NCI-H128 (cell line): ENCODE measurements at regions not wholly inside any gene's neighbourhood (a gene's known extent, or its start where the extent isn't known, plus 50 kb on each side); places are given as distances from the start of the nearest gene placed in this dataset.
"Not testable (repeated sequence)": the region's sequence is repeated elsewhere in the genome, so short reads cannot be mapped to it uniquely, and the experiment has no call there.

Source experiments
- DNase-seq: peaks from one replicate; lab custom pipeline; 2025; ENCODE audit not compliant: unreplicated experiment; lab: John Stamatoyannopoulos, UW

DNA sequence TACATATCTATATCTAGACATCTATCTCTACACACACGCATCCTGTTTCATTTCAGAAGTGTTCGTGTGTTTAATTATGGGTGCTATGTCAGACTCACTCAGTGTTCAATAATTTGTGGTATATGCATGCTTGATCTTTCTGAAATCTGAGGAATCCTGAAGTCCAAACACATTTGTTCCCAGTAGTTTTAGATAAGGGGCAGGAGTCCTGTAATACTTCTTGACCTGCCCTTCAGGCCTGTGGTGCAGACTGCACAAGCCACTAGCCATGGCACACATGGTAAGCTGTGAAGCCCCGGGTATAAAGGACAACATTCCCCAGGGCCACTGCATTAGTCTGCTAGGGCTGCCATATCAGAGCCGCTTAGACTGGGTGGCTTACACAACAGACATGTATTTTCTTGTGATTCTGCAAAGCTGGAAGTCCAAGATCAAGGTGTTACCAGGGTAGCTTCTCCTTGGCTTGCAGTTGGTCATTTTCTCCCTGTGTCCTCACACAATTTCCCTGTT is 267.2 kb downstream of the RHOU start:
- no peak for DNase-seq

DNA sequence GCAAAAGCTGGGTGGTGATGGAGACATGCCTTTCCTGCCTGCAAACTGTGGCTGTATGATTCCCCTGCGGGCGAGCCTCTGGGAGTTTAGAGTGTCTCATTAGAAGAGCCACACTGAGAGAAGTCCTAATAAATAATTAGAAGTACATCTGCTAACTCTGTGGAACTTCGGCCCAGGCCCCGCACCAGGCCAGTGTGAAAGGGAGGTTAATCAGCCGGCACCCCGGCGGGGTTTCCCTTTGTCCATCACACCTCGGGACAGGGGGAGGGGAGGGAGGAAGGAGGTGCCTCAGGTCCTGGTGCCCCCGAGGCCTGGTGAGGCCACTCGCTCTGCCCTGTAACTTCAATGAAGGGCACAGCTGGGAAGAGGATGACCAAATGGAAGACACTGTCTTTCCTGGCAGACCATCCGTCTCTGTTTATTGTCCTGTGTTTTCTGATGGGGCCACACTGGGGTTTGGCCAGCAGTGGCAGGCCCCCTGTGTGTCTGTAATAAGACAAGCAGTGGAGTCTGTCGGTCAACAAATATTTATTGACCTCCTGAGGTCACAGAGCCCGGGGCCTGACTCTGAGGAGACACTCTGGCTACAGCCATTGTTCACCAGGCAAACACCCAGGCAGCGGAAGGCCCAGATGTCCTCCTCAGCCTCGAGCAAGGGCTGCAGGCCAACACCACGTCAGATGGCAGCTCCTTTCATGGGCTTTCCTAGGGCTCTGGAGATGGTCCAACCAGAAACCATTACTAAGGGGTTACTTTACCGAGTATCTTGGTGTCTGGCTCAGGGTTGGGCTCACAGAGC is 267.5 kb upstream of the RAB4A start:
- DNase-seq = no peak

DNA sequence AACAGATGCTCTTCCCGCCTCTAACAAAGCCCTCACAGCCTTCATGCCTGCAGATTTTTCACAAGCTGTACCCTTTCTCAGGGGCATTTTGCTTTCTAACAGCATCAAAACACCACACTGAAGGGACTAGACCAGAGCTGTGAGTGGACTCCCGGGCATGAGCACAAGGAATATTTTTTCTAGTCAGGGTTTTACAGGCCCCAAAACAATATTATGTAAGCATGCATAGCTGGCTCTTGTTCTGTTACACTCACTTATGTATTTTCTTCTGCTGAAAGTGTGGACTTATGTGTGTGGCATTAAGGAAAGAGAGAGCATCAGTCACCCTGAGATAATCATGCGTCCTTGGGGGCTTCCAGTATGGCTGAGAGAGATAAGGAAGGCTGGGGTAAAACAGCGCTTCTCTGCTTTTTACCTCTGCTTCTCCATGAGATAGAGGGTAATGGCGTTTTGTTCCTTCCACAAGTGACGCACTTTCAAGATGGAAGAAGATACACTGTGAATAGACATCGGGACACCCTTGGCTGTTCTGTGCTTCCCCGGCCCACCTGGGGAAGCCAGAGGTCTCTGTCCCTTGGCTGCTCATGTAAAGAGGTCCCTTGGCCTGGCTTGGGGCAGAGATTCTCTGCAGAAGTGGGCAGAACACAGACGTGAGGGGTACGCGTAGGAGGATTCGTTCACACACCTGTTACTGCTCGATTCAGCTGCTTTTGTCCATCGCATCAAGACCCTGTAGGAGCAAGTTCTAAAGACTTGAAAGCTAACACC is 266.7 kb upstream of the RAB4A start:
- DNase-seq = no peak

DNA sequence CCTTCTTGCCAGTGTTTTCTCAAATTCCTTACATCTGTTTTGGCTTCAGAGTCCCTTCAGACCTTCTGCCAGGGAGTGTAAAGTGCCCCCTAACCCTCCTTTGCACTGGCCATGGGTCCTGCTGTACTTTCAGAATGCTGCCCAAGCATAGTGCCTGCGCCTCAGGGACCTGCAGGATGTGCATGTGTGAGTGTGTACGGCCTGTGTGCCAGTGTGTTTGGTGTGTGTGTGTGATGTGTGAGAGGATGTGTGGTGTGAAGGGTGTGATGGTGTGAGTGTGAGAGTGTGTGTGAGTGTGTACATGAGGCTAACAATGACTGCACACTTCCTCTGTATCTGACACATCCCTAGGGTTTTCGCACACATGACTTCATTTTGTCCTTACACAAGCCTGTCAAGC is 265.8 kb upstream of the RAB4A start:
- no peak for DNase-seq

DNA sequence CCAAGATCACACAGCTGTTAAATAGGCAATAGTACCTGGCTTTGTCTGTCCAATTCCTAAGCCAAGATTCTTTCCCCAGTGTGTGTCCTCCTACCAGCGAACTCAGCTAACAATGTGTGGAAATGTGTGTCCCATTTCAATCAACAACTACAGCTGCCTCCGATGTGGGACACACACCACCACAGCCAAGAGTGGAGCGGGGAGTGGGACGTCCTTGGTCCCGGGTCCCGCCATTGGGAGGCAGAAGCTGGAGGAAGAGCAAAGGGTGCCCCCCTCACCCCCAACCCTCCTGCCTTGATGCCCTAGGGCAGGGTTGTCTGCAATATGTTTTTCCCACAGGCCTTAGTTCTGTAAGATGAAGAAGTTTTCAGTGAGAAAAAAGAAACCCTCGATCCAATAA is 265.4 kb upstream of the RAB4A start:
- no peak for DNase-seq

DNA sequence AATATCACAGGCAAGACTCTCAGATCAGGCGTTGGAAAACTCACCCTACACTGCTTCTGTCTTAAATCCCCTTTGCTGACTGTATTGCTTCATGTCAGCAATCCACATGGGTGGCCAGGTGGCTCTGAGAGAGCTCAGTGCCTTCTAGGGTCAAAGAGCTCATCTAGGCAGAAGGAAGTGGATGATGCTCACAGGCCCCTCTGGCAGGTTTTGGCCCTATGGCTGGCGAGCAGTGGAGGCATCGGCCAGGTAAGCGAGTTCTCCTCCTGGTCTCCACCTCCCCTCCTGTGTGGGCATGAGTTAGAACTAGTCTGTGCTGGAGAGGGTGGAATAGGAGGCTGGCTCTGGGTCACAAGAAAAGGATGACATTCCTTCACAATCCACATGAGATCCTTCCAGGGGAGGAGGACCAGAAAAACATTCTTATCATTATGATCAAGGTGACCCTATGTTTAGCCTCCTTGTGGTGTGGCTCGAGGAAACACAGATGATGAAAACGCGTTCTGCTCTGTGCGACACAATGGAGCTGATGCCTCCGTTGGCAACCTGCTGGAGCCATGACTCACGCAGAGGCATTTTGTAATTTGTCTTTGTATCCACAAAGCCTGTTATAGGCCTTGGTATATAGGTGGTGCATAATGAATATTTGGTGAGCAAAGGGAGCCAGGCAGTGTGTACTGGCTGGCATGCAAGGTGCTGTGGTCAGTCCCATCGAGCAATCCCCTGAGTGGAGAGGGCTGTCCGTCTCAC is 264.6 kb upstream of the RAB4A start:
- DNase-seq = no peak

DNA sequence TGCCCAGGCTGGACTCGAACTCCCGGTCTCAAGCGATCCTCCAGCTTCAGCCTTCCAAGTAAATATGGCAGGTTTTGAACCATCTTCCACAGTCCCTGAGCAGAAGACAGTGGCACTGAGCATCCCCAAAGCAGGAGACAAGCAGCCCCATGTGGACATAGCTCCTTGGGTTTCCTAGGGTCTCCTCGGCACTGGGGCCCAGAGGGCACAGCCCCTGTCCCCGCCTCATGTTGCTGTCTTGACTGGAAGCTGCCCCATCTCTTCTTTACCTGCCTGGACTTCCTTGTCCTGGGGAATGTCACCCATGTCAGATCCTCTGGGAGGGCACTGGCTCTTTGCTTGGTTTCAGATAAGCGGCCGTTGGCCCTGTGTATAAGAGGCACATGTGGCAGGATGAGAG is 263.7 kb upstream of the RAB4A start:
- DNase-seq = no peak

DNA sequence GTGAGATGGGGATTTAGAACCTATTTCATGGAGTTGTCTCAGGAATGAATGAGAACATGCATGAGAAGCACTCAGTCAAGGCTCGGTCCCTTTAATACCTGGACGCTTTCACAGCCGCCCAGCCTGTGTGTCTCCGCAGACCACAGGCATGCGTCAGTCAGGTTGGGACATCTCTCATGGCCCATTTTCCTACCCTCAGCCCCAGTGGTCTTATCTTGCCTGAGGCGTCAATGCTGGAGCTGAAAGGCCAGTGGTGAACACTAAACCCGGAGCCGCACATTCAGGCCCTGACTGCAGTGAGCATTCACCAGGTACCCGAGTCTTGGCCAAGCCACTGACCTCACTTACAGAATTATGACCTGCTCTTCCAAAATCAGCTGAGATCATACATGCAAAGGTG is 263.2 kb upstream of the RAB4A start:
- DNase-seq = no peak

DNA sequence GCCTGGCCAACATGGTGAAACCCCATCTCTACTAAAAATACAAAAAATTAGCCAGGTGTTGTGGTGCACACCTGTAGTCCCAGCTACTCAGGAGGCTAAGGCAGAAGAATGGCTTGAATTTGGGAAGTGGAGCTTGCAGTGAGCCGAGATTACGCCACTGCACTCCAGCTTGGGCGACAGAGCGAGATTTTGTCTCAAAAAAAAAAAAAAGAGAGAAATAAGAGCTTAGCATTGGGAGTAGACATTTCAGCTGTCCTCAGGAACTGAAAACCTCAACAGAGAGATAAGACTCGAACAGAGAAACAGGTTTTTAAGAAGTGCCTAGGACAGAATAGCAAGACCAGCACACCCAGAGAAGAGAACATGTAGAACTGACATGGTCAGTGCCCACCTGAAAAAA is 262.6 kb upstream of the RAB4A start:
- DNase-seq = not testable (repeated sequence)

DNA sequence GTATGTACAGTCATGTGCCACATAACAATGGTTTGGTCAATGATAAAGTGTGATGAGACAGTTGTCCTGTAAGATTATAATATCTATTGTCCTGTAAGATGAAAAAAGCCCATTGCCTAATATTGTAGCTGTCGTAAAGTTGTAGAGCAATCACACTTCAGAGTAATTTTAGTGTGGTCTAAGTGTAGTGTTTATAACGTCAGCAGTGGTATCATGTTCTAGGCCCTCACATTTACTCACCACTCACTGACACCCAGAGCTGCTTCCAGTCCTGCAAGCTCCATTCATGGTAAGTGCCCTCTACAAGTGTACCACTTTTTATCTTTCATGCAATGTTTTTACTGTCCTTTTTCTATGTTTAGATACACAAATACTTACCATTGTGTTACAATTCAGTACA is 259.9 kb upstream of the RAB4A start:
- no peak for DNase-seq

DNA sequence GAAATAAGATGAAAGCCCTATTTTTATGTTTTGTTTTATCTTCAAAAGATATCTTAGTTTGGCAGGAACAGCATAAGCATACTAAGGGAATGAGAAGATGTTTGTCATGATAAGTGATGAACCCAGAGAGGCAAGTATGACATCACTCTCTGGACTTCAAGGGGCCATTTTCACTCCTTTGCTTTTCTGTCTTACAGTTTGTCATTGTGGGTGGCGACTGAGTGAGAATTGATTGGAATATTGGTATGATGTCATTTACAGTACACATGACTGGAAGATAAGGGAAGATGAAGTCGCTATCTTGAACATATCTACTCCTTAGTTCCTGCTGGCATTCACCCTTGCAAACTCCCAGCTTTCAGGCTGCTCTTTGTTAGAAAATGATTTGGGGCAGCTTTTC is 258.1 kb upstream of the RAB4A start:
- DNase-seq = no peak

DNA sequence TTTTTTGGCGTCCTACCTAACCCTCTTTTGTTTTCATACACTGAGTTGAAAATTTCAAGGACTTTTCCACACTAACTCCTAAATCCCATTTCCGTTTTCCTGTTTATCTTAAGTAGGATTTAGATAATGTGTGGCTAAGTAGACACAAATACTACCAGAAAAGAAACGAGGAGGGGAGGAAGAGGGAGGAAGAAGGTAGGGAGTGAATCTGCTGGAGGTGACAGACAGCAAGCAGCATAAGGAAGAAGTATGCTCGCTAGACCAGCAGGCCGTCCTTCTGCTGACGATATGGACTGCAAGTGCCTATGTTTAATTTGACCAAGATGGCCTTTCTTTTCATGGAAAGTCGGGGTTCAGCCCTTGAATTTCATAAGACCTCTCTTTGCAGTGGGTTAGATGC is 256.9 kb upstream of the RAB4A start:
- no peak for DNase-seq

DNA sequence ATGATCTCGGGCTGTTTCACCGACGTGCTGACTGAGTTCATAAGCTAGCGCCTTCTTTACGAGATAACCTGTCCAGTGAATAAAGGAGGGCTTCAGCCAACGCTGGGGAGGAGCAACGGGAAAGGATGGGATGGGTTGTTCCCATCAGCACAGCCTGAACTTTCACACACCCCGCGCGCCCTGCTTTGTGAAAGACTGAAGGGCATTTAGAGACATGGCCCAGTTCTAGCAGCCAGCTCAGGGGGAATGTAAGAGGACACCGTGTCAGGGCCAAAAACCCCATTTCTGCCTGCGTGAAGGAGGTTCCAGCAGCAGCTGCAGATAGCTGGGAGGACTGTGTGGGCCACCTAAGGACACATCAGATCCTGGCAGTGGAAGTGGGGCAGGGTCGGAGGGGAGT is 255.1 kb upstream of the RAB4A start:
- DNase-seq = no peak

DNA sequence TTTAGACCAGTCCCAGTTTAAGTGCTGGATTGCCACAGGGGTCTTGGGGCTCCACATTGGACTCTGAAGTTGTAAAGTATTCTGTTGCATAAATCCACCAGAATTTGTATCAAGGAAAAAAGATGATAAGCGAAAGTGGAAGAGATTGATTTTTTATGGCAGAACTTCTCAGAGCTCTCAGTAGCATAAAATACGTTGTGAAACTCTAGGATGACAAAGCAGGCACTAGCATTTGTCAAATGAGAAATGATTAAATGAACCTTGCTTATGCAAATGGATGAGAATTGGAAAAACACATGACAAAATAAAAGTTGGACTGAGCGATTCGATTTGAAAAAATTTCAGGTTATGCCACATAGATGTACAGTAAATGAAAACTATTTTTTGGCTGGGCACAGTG is 253.8 kb upstream of the RAB4A start:
- no peak for DNase-seq

DNA sequence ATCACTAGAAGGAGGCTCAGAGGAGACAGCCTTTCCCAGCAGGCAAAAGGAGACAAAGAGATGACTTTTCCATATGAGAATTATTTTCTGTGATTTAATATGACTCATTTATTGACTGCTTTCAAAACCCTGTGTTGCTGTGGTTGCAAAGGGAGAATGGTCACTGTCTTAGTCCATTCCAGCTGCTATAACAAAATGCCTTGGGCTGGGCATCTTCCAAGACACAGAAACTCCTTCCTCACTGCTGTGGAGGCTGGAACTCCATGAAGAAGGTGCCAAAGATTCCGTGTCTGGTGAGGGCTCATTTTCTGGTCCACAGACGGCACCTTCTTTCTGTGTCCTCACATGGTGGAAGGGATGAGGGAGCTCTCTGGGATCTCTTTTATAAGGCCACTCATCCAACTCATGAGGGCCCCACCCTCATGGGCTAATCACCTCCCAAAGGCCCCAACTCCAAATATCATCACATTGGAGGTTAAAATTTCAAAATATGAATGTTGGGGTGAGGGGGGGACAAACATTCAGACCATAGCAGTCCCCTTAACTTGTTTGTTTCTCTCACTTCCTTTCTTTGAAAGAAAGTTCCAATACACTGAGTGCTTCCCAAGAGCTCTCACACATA is 252.1 kb upstream of the RAB4A start:
- DNase-seq = no peak

DNA sequence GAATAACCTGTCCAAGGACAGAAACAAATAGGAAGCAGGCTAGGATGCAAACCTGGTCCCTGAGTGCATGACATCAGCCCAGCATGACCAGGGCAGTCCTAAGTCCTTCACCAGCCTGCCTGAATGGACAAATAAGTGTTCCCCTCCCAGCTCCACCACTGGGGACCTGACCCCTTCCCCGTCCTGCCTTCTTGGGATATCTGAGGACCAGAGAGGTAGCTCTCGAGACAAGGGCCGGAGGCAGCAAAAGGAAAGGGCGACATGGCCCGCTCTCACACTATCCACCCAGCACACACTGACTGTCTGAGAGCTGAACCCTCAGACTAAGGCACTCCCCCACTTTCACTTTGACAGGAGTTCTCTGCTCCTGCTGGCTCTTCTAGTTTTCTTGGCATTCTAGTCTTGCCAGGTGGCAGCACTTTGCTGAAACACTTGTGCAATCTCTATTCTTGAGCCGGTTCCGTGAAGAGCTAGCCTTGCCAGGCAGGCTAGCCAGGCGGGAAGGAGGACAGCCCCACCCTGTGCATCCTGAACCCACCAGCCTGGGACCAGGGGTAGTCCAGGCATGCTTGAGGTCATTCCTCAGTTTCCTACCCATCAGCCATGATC is 251.1 kb upstream of the RAB4A start:
- no peak for DNase-seq

DNA sequence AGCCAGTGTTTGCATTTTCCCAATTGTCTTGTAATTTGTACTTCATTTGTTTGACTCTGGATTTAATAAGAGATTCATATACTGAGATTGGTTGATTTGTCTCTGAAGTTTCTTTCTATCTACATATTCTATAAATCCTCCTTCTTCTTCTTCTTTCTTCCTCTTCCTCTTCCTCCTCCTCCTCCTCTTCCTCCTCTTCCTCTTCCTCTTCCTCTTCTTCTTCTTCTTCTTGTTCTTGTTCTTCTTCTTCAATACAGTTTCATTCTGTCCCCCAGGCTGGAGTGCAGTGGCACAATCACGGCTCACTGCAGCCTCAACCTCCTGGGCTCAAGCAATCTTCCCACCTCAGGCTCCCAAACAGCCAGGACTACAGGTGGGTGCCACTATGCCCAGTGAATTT is 249.9 kb upstream of the RAB4A start:
- DNase-seq = not testable (repeated sequence)

DNA sequence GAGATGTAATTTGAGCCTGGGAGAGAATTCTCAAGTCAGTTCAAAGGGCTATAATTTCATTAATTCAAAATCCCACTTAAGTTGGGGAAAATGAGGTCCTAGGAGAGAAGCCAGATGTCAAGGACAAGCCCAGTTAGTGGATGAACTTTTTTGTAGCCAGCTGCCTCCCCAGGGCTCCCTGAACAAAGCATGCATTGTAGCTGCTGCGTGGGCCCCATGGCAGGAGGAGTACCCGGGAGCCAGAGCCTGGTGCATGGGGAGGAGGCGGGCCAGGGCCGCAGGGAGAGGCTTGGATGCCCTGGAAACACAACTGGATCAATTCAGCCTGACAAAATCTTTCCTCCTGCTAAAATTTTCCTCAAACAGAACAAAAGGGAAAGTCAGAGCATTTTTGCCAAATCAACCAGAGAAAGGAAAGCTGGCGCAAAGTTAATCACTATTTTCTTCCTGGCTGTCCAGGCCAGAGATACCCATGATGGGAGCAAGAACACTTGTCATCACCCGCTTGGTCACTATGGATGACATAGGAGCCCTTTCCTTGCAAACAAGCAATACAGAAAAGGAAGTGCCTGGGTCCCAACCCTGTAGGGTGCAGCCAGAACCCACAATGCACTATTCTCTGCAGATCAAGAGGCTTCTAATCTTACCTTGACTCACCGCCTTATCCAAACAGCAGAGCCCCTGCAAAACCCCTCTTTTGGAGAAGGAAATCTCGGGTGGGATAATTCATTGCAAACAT is 248.1 kb upstream of the RAB4A start:
- no peak for DNase-seq

DNA sequence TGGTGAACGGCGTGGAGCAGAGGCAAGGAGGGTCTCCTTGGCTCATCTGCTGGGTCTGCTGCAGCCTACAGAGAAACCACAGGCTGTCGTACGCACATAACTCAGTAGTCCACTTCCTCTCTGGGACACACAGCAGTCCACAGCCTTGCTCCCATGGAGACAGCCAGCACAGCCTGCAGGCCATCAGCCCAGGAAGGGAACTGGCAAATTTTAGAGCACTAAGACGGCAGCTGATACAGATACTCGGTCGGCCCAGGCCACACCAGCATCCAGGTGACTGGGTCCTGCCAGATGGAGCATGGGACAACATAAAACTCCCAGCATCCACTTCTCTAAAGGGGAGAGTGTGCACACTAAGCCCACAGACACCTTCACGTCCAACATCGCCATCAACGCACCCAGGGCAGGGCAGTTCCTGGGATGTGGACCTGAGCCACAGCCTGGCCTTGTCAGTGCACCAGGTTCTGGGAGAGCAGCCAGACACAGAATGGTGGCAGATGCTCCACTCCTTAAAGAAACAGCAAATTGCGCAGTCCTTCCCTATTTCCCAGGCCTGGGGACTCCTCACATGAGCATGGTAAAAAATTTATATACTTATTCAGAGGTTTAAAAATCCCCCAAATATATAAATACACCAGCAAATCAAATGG is 247.1 kb upstream of the RAB4A start:
- DNase-seq = no peak
